SJCRH30 (cell line): ENCODE measurements at regions not wholly inside any gene's neighbourhood (a gene's known extent, or its start where the extent isn't known, plus 50 kb on each side); places are given as distances from the start of the nearest gene placed in this dataset.

Experiments
- DNase-seq, 2 experiments: peaks; one replicate each; pipeline ENCODE4 v3.0.0-alpha.2; 2015 to 2020
- H3K27ac ChIP-seq: fragments of 250-450 bp; sonication (Bioruptor Pico); 2 replicates; pipeline ENCODE4 v1.5.1; 2020; ENCODE audit warnings: mild to moderate bottlenecking, moderate library complexity
- H3K27me3 ChIP-seq: fragments of 250-450 bp; sonication (Bioruptor Pico); 2 replicates; pipeline ENCODE4 v1.5.1; 2020; ENCODE audit warnings: mild to moderate bottlenecking, moderate library complexity
- H3K36me3 ChIP-seq: fragments of 250-450 bp; sonication (Bioruptor Pico); 2 replicates; pipeline ENCODE4 v1.5.1; 2020; ENCODE audit warnings: mild to moderate bottlenecking, moderate library complexity
- H3K4me1 ChIP-seq: fragments of 250-450 bp; sonication (Bioruptor Pico); 2 replicates; pipeline ENCODE4 v1.5.1; 2020; ENCODE audit warnings: mild to moderate bottlenecking, moderate library complexity
- H3K4me3 ChIP-seq: fragments of 250-450 bp; sonication (Bioruptor Pico); 2 replicates; pipeline ENCODE4 v1.5.1; 2020; ENCODE audit warnings: mild to moderate bottlenecking, moderate library complexity
- H3K9me3 ChIP-seq: fragments of 250-450 bp; sonication (Bioruptor Pico); replicated peaks from 2 replicates; pipeline ENCODE4 v1.5.1; 2020; ENCODE audit warnings: mild to moderate bottlenecking, moderate library complexity

- H3K9me3 ChIP-seq = no peaks in the 10 kb centered on the region
- DNase-seq = no peak
- H3K4me3 ChIP-seq = no peak overlapping the region
- H3K36me3 ChIP-seq = peaks cover 71% of the 10 kb centered on the region
- H3K27ac ChIP-seq = no peak overlapping the region
- H3K4me1 ChIP-seq = peaks cover 16% of the 10 kb centered on the region
- H3K27me3 ChIP-seq = no peaks in the 10 kb centered on the region
Measured at GRCh38 chr14:101008631-101009336, 105.3 kb upstream of the RTL1 start.

- peaks cover 11% of the 10 kb centered on the region for H3K4me1 ChIP-seq
- no peak overlapping the region for H3K27ac ChIP-seq
- H3K9me3 ChIP-seq = no peaks in the 10 kb centered on the region
- no peak for DNase-seq
- H3K27me3 ChIP-seq = no peaks in the 10 kb centered on the region
- H3K36me3 ChIP-seq = peaks cover 71% of the 10 kb centered on the region
- no peak overlapping the region for H3K4me3 ChIP-seq
Measured at GRCh38 chr14:101009531-101009930, 106.0 kb upstream of the RTL1 start.

- H3K9me3 ChIP-seq = no peaks in the 10 kb centered on the region
- H3K27me3 ChIP-seq = no peaks in the 10 kb centered on the region
- peaks cover 67% of the 10 kb centered on the region for H3K36me3 ChIP-seq
- no peak overlapping the region for H3K4me3 ChIP-seq
- DNase-seq = no peak
- no peak overlapping the region for H3K27ac ChIP-seq
- peaks cover 3% of the 10 kb centered on the region; the same call in 1 of the 2 replicates for H3K4me1 ChIP-seq
Measured at GRCh38 chr14:101010293-101010692, 106.8 kb upstream of the RTL1 start.

- Histone ChIP-seq H3K4me3 (no peak overlapping the region), H3K27me3 (no peaks in the 10 kb centered on the region), H3K9me3 (no peaks in the 10 kb centered on the region), H3K36me3 (peaks cover 66% of the 10 kb centered on the region), H3K4me1 (no peaks in the 10 kb centered on the region), H3K27ac (no peak overlapping the region)
- no peak for DNase-seq
Measured at GRCh38 chr14:101010835-101011234, 107.3 kb upstream of the RTL1 start.

GRCh38 chr14:101017209-101017608, 113.7 kb upstream of the RTL1 start:
- no peaks in the 10 kb centered on the region for H3K27me3 ChIP-seq
- no peaks in the 10 kb centered on the region for H3K9me3 ChIP-seq
- H3K4me3 ChIP-seq = no peak overlapping the region
- peaks cover 6% of the 10 kb centered on the region for H3K4me1 ChIP-seq
- peak; percentile 24 to 35 for DNase-seq
- H3K36me3 ChIP-seq = peaks cover 58% of the 10 kb centered on the region
- no peak overlapping the region for H3K27ac ChIP-seq

GRCh38 chr14:101017806-101018560, 114.5 kb upstream of the RTL1 start:
- H3K36me3 ChIP-seq = peaks cover 61% of the 10 kb centered on the region
- H3K4me3 ChIP-seq = no peak overlapping the region
- no peaks in the 10 kb centered on the region for H3K9me3 ChIP-seq
- H3K27me3 ChIP-seq = no peaks in the 10 kb centered on the region
- peaks cover 6% of the 10 kb centered on the region for H3K4me1 ChIP-seq
- DNase-seq = peak in 1 of 2 experiments; percentile 1
- H3K27ac ChIP-seq = no peak overlapping the region

- no peak overlapping the region for H3K27ac ChIP-seq
- peak in 1 of 2 experiments; percentile 1 for DNase-seq
- H3K4me1 ChIP-seq = peaks cover 6% of the 10 kb centered on the region
- H3K9me3 ChIP-seq = no peaks in the 10 kb centered on the region
- peaks cover 63% of the 10 kb centered on the region for H3K36me3 ChIP-seq
- H3K27me3 ChIP-seq = no peaks in the 10 kb centered on the region
- no peak overlapping the region for H3K4me3 ChIP-seq
Measured at GRCh38 chr14:101018561-101019290, 115.2 kb upstream of the RTL1 start.

GRCh38 chr14:101019541-101019940, 116.0 kb upstream of the RTL1 start:
- no peaks in the 10 kb centered on the region for H3K9me3 ChIP-seq
- no peak overlapping the region for H3K4me3 ChIP-seq
- no peak overlapping the region for H3K27ac ChIP-seq
- H3K36me3 ChIP-seq = peaks cover 65% of the 10 kb centered on the region
- H3K27me3 ChIP-seq = no peaks in the 10 kb centered on the region
- DNase-seq = peak in 1 of 2 experiments; percentile 2
- H3K4me1 ChIP-seq = peaks cover 6% of the 10 kb centered on the region

- H3K27me3 ChIP-seq = no peaks in the 10 kb centered on the region
- no peaks in the 10 kb centered on the region for H3K9me3 ChIP-seq
- no peak overlapping the region for H3K4me3 ChIP-seq
- H3K36me3 ChIP-seq = peaks cover 70% of the 10 kb centered on the region
- DNase-seq = peak in 1 of 2 experiments; percentile 2
- peaks cover 6% of the 10 kb centered on the region for H3K4me1 ChIP-seq
- no peak overlapping the region for H3K27ac ChIP-seq
Measured at GRCh38 chr14:101019990-101020710, 116.6 kb upstream of the RTL1 start.

GRCh38 chr14:101020834-101021370, 117.4 kb upstream of the RTL1 start:
- Histone ChIP-seq H3K4me1 (peaks cover 6% of the 10 kb centered on the region), H3K9me3 (no peaks in the 10 kb centered on the region), H3K4me3 (no peak overlapping the region), H3K27ac (no peak overlapping the region), H3K36me3 (peaks cover 74% of the 10 kb centered on the region), H3K27me3 (no peaks in the 10 kb centered on the region)
- DNase-seq = peak in 1 of 2 experiments; percentile 1

GRCh38 chr14:101022121-101022520, 118.6 kb upstream of the RTL1 start:
- Histone ChIP-seq H3K4me3 (no peak overlapping the region), H3K27me3 (no peaks in the 10 kb centered on the region), H3K27ac (no peak overlapping the region), H3K9me3 (no peaks in the 10 kb centered on the region), H3K4me1 (peaks cover 4% of the 10 kb centered on the region), H3K36me3 (peaks cover 76% of the 10 kb centered on the region)
- DNase-seq = peak in 1 of 2 experiments; percentile 1

GRCh38 chr14:101022916-101023435, 119.5 kb upstream of the RTL1 start:
- Histone ChIP-seq H3K4me1 (no peaks in the 10 kb centered on the region), H3K36me3 (peaks cover 75% of the 10 kb centered on the region), H3K27ac (no peak overlapping the region), H3K9me3 (no peaks in the 10 kb centered on the region), H3K4me3 (no peak overlapping the region), H3K27me3 (no peaks in the 10 kb centered on the region)
- peak in 1 of 2 experiments; percentile 0 for DNase-seq

- Histone ChIP-seq H3K27ac (no peak overlapping the region), H3K9me3 (no peaks in the 10 kb centered on the region), H3K4me1 (no peaks in the 10 kb centered on the region), H3K27me3 (no peaks in the 10 kb centered on the region), H3K36me3 (peaks cover 74% of the 10 kb centered on the region), H3K4me3 (no peak overlapping the region)
- DNase-seq = no peak
Measured at GRCh38 chr14:101024686-101025085, 121.2 kb upstream of the RTL1 start.

- H3K36me3 ChIP-seq = peaks cover 79% of the 10 kb centered on the region
- H3K4me1 ChIP-seq = no peaks in the 10 kb centered on the region
- H3K27ac ChIP-seq = no peak overlapping the region
- no peaks in the 10 kb centered on the region for H3K27me3 ChIP-seq
- no peak overlapping the region for H3K4me3 ChIP-seq
- DNase-seq = no peak
- H3K9me3 ChIP-seq = no peaks in the 10 kb centered on the region
Measured at GRCh38 chr14:101025131-101025530, 121.6 kb upstream of the RTL1 start.
